Stimulated activated CD4-positive, alpha-beta T cell treated with anti-CD3 and anti-CD28 coated beads, Interleukin-2, amount 100 ng/mL, for 48 hours (primary cell): ENCODE measurements at regions not wholly inside any gene's neighbourhood (a gene's known extent, or its start where the extent isn't known, plus 50 kb on each side); places are given as distances from the start of the nearest gene placed in this dataset.
"Not testable (repeated sequence)": the region's sequence is repeated elsewhere in the genome, so short reads cannot be mapped to it uniquely, and the experiment has no call there.

Source experiments
- DNase-seq, 2 donors: peaks; one replicate each; pipeline ENCODE4 v3.0.0-alpha.2; 2020

GRCh38 chr3:181326637-181327223 lies 337.2 kb upstream of the DNAJC19 start:
- no peak for DNase-seq

- DNase-seq: not testable (repeated sequence)
Observed at GRCh38 chr3:181324516-181324915, 335.0 kb upstream of the DNAJC19 start.

GRCh38 chr3:181318321-181318720 lies 328.8 kb upstream of the DNAJC19 start:
- no peak for DNase-seq

GRCh38 chr3:181317508-181317907 lies 328.0 kb upstream of the DNAJC19 start:
- DNase-seq: no peak

- DNase-seq: no peak
Observed at GRCh38 chr3:181316482-181316881, 326.9 kb upstream of the DNAJC19 start.

- DNase-seq: no peak
Observed at GRCh38 chr3:181313335-181313734, 323.8 kb upstream of the DNAJC19 start.

GRCh38 chr3:181311186-181311585 lies 321.6 kb upstream of the DNAJC19 start:
- DNase-seq: no peak

- DNase-seq: no peak
Observed at GRCh38 chr3:181302960-181303359, 313.4 kb upstream of the DNAJC19 start.

- no peak for DNase-seq
Observed at GRCh38 chr3:181300033-181300432, 310.5 kb upstream of the DNAJC19 start.

- no peak for DNase-seq
Observed at GRCh38 chr3:181298421-181298820, 308.9 kb upstream of the DNAJC19 start.

GRCh38 chr3:181292984-181293383 lies 303.4 kb upstream of the DNAJC19 start:
- no peak for DNase-seq

- DNase-seq: no peak
Observed at GRCh38 chr3:181290941-181291340, 301.4 kb upstream of the DNAJC19 start.

GRCh38 chr3:181289306-181289705 lies 299.8 kb upstream of the DNAJC19 start:
- no peak for DNase-seq

- no peak for DNase-seq
Observed at GRCh38 chr3:181288145-181288544, 298.6 kb upstream of the DNAJC19 start.

- DNase-seq: no peak
Observed at GRCh38 chr3:181279239-181279565, 289.7 kb upstream of the DNAJC19 start.

GRCh38 chr3:181278468-181279238 lies 289.1 kb upstream of the DNAJC19 start:
- no peak for DNase-seq

GRCh38 chr3:181276358-181276896 lies 286.9 kb upstream of the DNAJC19 start:
- no peak for DNase-seq

GRCh38 chr3:181274025-181274424 lies 284.5 kb upstream of the DNAJC19 start:
- no peak for DNase-seq

GRCh38 chr3:181267312-181267711 lies 277.8 kb upstream of the DNAJC19 start:
- DNase-seq: no peak

GRCh38 chr3:181265750-181266333 lies 276.3 kb upstream of the DNAJC19 start:
- DNase-seq: no peak

- DNase-seq: no peak
Observed at GRCh38 chr3:181264486-181264885, 274.9 kb upstream of the DNAJC19 start.

- no peak for DNase-seq
Observed at GRCh38 chr3:181253796-181254195, 264.3 kb upstream of the DNAJC19 start.

GRCh38 chr3:181252631-181253030 lies 263.1 kb upstream of the DNAJC19 start:
- DNase-seq: no peak

- no peak for DNase-seq
Observed at GRCh38 chr3:181250714-181251113, 261.2 kb upstream of the DNAJC19 start.
